HG02981 (cell line): ENCODE measurements at regions not wholly inside any gene's neighbourhood (a gene's known extent, or its start where the extent isn't known, plus 50 kb on each side); places are given as distances from the start of the nearest gene placed in this dataset.
"Not testable (repeated sequence)": the region's sequence is repeated elsewhere in the genome, so short reads cannot be mapped to it uniquely, and the experiment has no call there.

Experiments
- ATAC-seq: cut with Tn5 transposase; IDR thresholded peaks from one replicate; pipeline ENCODE4 v1.9.1; 2021; ENCODE audit warnings: mild to moderate bottlenecking, moderate library complexity; ENCODE audit not compliant: unreplicated experiment

GRCh38 chr4:107332656-107333055 lies 296.5 kb upstream of the DKK2 start:
- ATAC-seq, result not testable (repeated sequence)

- ATAC-seq, result no peak
Observed at GRCh38 chr4:107330916-107331315, 294.8 kb upstream of the DKK2 start.

GRCh38 chr4:107319386-107319785 lies 283.3 kb upstream of the DKK2 start:
- no peak for ATAC-seq

GRCh38 chr4:107318078-107318477 lies 282.0 kb upstream of the DKK2 start:
- no peak for ATAC-seq

GRCh38 chr4:107317611-107318010 lies 281.5 kb upstream of the DKK2 start:
- ATAC-seq, result no peak

GRCh38 chr4:107315584-107315983 lies 279.5 kb upstream of the DKK2 start:
- no peak for ATAC-seq

GRCh38 chr4:107314156-107314555 lies 278.0 kb upstream of the DKK2 start:
- no peak for ATAC-seq

GRCh38 chr4:107312366-107312765 lies 276.3 kb upstream of the DKK2 start:
- ATAC-seq, result no peak

- ATAC-seq, result no peak
Observed at GRCh38 chr4:107304699-107305286, 268.7 kb upstream of the DKK2 start.

GRCh38 chr4:107299646-107300045 lies 263.5 kb upstream of the DKK2 start:
- no peak for ATAC-seq

GRCh38 chr4:107292979-107293378 lies 256.9 kb upstream of the DKK2 start:
- no peak for ATAC-seq

GRCh38 chr4:107283587-107284559 lies 247.8 kb upstream of the DKK2 start:
- no peak for ATAC-seq

- no peak for ATAC-seq
Observed at GRCh38 chr4:107279733-107280132, 243.6 kb upstream of the DKK2 start.

GRCh38 chr4:107278791-107279483 lies 242.8 kb upstream of the DKK2 start:
- ATAC-seq, result no peak

GRCh38 chr4:107276052-107276451 lies 239.9 kb upstream of the DKK2 start:
- no peak for ATAC-seq

GRCh38 chr4:107275225-107275624 lies 239.1 kb upstream of the DKK2 start:
- ATAC-seq, result no peak

GRCh38 chr4:107270614-107271013 lies 234.5 kb upstream of the DKK2 start:
- ATAC-seq, result no peak

- no peak for ATAC-seq
Observed at GRCh38 chr4:107269175-107269574, 233.1 kb upstream of the DKK2 start.

- no peak for ATAC-seq
Observed at GRCh38 chr4:107265859-107266258, 229.7 kb upstream of the DKK2 start.

GRCh38 chr4:107261241-107261874 lies 225.2 kb upstream of the DKK2 start:
- ATAC-seq, result no peak

GRCh38 chr4:107258359-107258758 lies 222.2 kb upstream of the DKK2 start:
- ATAC-seq, result no peak
